GM12878 (cell line): ENCODE measurements at regions not wholly inside any gene's neighbourhood (a gene's known extent, or its start where the extent isn't known, plus 50 kb on each side); places are given as distances from the start of the nearest gene placed in this dataset.

Source experiments
- ATAC-seq: fragments of 200-7000 bp; cut with Tn5 transposase; 3 replicates; pipeline ENCODE4 v1.9.1; 2020; ENCODE audit warnings: mild to moderate bottlenecking, moderate library complexity
- BruUV-seq: library from RNA; stranded (reverse); fragments of 400-500 nt; replicated peaks from 2 replicates; lab custom pipeline; 2021; lab: Mats Ljungman, UMichigan
- CTCF ChIA-PET: fragments of 300-600 bp; sonication (Branson Sonifier 250); formaldehyde crosslinking; extraction: SDS; loops from one replicate; lab custom pipeline; 2021; ENCODE audit warnings: inconsistent platforms; lab: Yijun Ruan, JAX
- POLR2A ChIA-PET: fragments of 350-600 bp; formaldehyde crosslinking; extraction: SDS; loops from one replicate; lab custom pipeline; 2021; ENCODE audit warnings: inconsistent platforms; lab: Charles Lee
- RAD21 ChIA-PET: fragments of 300-600 bp; sonication (Branson Sonifier 250); formaldehyde crosslinking; loops from one replicate; lab custom pipeline; 2023; ENCODE audit warnings: antibody characterized with exemption; ENCODE audit not compliant: unreplicated experiment; lab: Charles Lee
- SMC1A ChIA-PET: fragments of 300-600 bp; sonication (Branson Sonifier 250); formaldehyde crosslinking; loops from one replicate; lab custom pipeline; 2023; ENCODE audit not compliant: unreplicated experiment, uncharacterized antibody; lab: Charles Lee
- DNase-seq: peaks from one replicate; pipeline ENCODE4 v3.0.0-alpha.2; 2011; ENCODE audit warnings: low read depth, low spot score
- FAIRE-seq: peaks from 3 replicates; lab custom pipeline; 2011; peaks lifted over from hg19 to GRCh38; lab: Jason Lieb, UNC
- H2AFZ ChIP-seq: 2 replicates; pipeline ENCODE4 v1.6.0; 2011; ENCODE audit warnings: low read depth, low read length, control low read depth; ENCODE audit not compliant: control insufficient read depth
- H3K27ac ChIP-seq: 2 replicates; pipeline ENCODE4 v1.5.1; 2011; ENCODE audit warnings: control low read depth; ENCODE audit not compliant: control insufficient read depth, insufficient read depth
- H3K27me3 ChIP-seq, 2 experiments: replicated peaks in 1 of 2; 2 replicates each; pipeline versions ENCODE4 v1.6.0 to v1.6.1; 2011; ENCODE audit warnings: low read length in 1 of 2; ENCODE audit not compliant: control insufficient read depth in 2 of 2, insufficient read depth in 2 of 2
- H3K36me3 ChIP-seq, 2 experiments: 2 replicates each; pipeline ENCODE4 v1.5.1; 2011; ENCODE audit warnings: low read length in 1 of 2; ENCODE audit not compliant: control insufficient read depth in 2 of 2, insufficient read depth in 2 of 2
- H3K4me1 ChIP-seq: 2 replicates; pipeline ENCODE4 v1.6.1; 2011; ENCODE audit warnings: mild to moderate bottlenecking, low read length, moderate library complexity, mixed read lengths; ENCODE audit not compliant: control insufficient read depth, insufficient read depth
- H3K4me2 ChIP-seq: 2 replicates; pipeline ENCODE4 v1.6.0; 2011; ENCODE audit warnings: control low read depth; ENCODE audit not compliant: control insufficient read depth, insufficient read depth
- H3K4me3 ChIP-seq: fragments of 200-600 bp; sonication (generic); 2 replicates; pipeline ENCODE4 v1.5.1; 2016
- H3K79me2 ChIP-seq: 2 replicates; pipeline ENCODE4 v1.6.0; 2011; ENCODE audit warnings: low read length; ENCODE audit not compliant: control insufficient read depth, insufficient read depth
- H3K9ac ChIP-seq: 2 replicates; pipeline ENCODE4 v1.8.0; 2011; ENCODE audit warnings: low read length, control low read depth, mixed read lengths; ENCODE audit not compliant: control insufficient read depth, insufficient read depth
- H3K9me3 ChIP-seq: replicated peaks from 3 replicates; pipeline ENCODE4 v1.5.1; 2011; ENCODE audit warnings: mild to moderate bottlenecking, low read length; ENCODE audit not compliant: control insufficient read depth, insufficient read depth
- H4K20me1 ChIP-seq: 2 replicates; pipeline ENCODE4 v1.6.0; 2011; ENCODE audit not compliant: control insufficient read depth, insufficient read depth
- CBX3 ChIP-seq: fragments of 200-600 bp; sonication (generic); IDR thresholded peaks from 2 replicates; pipeline ENCODE4 v1.6.1; 2016; ENCODE audit warnings: low read depth, borderline replicate concordance
- CHD1 ChIP-seq: IDR thresholded peaks from 2 replicates; pipeline ENCODE4 v1.6.1; 2012; ENCODE audit warnings: low read depth, low read length, improper control_type of control experiment
- ESRRA ChIP-seq: IDR thresholded peaks from 2 replicates; pipeline ENCODE4 v1.6.1; 2012; ENCODE audit warnings: mild to moderate bottlenecking, low read length, improper control_type of control experiment
- HCFC1 ChIP-seq: fragments of 150-350 bp; IDR thresholded peaks from 2 replicates; pipeline ENCODE4 v1.6.1; 2014; ENCODE audit warnings: low read length
- ZNF217 ChIP-seq: fragments of 450-650 bp; IDR thresholded peaks from 2 replicates; pipeline ENCODE4 v1.6.1; 2017; ENCODE audit warnings: antibody characterized with exemption, mild to moderate bottlenecking
- WGBS: methylation state at CpG from one replicate; pipeline ENCODE4 v1.1.6; 2016; ENCODE audit warnings: low lambda C conversion rate; ENCODE audit not compliant: insufficient replicate concordance, insufficient coverage; ENCODE audit errors: missing lambda C conversion rate; 5-methylcytosine and 5-hydroxymethylcytosine counted together
- in situ Hi-C: fragments of 300-500 bp; cut with MboI; formaldehyde crosslinking; loops from 9 replicates; pipeline ENCODE4 v1.14.3; 2018; ENCODE audit warnings: mixed read lengths
- intact Hi-C: fragments of 100-400 bp; cut with micrococcal nuclease; formaldehyde crosslinking; loops from one replicate; pipeline ENCODE4 v1.14.2; 2022; ENCODE audit not compliant: unreplicated experiment
- TF ChIP-seq, protein P1 (sequence below): fragments of 450-650 bp; IDR thresholded peaks from 2 replicates; pipeline ENCODE4 v1.6.1; 2018; ENCODE audit warnings: mild to moderate bottlenecking, low read depth, moderate library complexity; ENCODE audit not compliant: partially characterized antibody
- TF ChIP-seq, protein P2 (sequence below): IDR thresholded peaks from 2 replicates; pipeline ENCODE4 v1.6.1; 2011; ENCODE audit warnings: mild to moderate bottlenecking, low read depth, low read length, moderate library complexity; ENCODE audit not compliant: insufficient replicate concordance
- TF ChIP-seq, protein P3 (sequence below): fragments of 450-650 bp; IDR thresholded peaks from 2 replicates; pipeline ENCODE4 v1.6.1; 2016; ENCODE audit warnings: mild to moderate bottlenecking
- TF ChIP-seq, protein P4 (sequence below): fragments of 450-650 bp; IDR thresholded peaks from 2 replicates; pipeline ENCODE4 v1.6.1; 2017; ENCODE audit warnings: mild to moderate bottlenecking, low read depth, inconsistent platforms; ENCODE audit not compliant: poor library complexity, severe bottlenecking

DNA sequence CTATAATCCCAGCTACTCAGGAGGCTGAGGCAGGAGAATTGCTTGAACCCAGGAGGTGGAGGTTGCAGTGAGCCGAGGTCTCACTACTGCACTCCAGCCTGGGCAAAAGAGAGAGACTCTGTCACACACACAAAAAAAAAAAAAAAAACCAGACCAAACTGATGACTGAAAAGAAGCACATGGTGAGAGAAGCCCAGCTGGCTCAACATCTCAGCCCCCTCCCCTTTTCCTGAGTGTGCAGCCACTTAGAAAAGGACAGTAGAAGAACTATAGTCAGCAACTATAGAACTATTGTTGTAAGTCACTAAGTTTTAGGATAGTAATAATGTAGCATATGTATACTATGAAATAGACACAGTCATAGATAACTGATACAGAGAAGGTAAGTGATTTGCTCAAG is 87.2 kb upstream of the RALGPS2 start:
- SMC1A ChIA-PET, result interaction anchor here (1.1 kb wide), 1 partner anchor 113 kb away, joined by 3 read pairs; no protein-coding TSS in a partner anchor
- H3K27ac ChIP-seq, result no peak overlapping the region
- H3K36me3 ChIP-seq, result no peaks in the 10 kb centered on the region
- BruUV-seq, result no TSS peak
- in situ Hi-C loops (no loop called here), intact Hi-C loops (no loop called here)
- no peaks in the 10 kb centered on the region for H3K4me1 ChIP-seq
- no peaks in the 10 kb centered on the region for H3K27me3 ChIP-seq
- no peaks in the 10 kb centered on the region for H4K20me1 ChIP-seq
- H3K9me3 ChIP-seq, result no peaks in the 10 kb centered on the region
- no peaks in the 10 kb centered on the region for H3K79me2 ChIP-seq
- H2AFZ ChIP-seq, result no peak overlapping the region
- no peak overlapping the region for H3K9ac ChIP-seq
- POLR2A ChIA-PET, result no interaction called here
- RAD21 ChIA-PET, result no interaction called here
- FAIRE-seq, result no peak
- CTCF ChIA-PET, result interaction anchor here (1.0 to 2.2 kb wide), 3 partner anchors 11 to 26 kb away, joined by 3 to 5 read pairs (median 4); no protein-coding TSS in a partner anchor
- no peak for DNase-seq
- 91% methylated on average over 1 of the region's 1 CpG for WGBS
- TF ChIP-seq CHD1, result no peak
- TF ChIP-seq, protein P1, sequence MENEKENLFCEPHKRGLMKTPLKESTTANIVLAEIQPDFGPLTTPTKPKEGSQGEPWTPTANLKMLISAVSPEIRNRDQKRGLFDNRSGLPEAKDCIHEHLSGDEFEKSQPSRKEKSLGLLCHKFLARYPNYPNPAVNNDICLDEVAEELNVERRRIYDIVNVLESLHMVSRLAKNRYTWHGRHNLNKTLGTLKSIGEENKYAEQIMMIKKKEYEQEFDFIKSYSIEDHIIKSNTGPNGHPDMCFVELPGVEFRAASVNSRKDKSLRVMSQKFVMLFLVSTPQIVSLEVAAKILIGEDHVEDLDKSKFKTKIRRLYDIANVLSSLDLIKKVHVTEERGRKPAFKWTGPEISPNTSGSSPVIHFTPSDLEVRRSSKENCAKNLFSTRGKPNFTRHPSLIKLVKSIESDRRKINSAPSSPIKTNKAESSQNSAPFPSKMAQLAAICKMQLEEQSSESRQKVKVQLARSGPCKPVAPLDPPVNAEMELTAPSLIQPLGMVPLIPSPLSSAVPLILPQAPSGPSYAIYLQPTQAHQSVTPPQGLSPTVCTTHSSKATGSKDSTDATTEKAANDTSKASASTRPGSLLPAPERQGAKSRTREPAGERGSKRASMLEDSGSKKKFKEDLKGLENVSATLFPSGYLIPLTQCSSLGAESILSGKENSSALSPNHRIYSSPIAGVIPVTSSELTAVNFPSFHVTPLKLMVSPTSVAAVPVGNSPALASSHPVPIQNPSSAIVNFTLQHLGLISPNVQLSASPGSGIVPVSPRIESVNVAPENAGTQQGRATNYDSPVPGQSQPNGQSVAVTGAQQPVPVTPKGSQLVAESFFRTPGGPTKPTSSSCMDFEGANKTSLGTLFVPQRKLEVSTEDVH, result no peak
- H3K4me2 ChIP-seq, result no peak overlapping the region
- H3K4me3 ChIP-seq, result no peak overlapping the region
- no peak for ATAC-seq

DNA sequence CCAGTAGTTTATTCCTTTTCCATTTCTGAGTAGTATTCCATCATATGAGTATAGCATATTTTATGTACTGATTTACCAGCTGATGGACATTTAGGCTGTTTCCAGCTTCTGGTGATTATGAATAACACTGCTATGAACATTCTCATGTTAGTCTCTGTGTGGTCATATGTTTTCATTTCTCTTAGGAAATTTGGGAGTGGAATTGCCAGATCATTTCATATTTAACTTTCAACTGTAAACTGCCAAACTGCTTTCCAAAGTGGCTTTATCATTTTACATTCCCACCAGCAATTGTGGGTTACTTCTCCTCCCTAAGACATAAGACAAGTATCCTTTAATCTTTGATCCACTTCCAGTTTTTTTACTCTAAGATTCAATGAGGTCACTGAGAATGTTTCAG is 85.7 kb upstream of the RALGPS2 start:
- no peaks in the 10 kb centered on the region for H3K27me3 ChIP-seq
- no peak overlapping the region for H3K4me2 ChIP-seq
- H2AFZ ChIP-seq, result no peak overlapping the region
- FAIRE-seq (no peak), ATAC-seq (no peak), DNase-seq (no peak)
- H3K9ac ChIP-seq, result no peak overlapping the region
- H3K27ac ChIP-seq, result no peak overlapping the region
- POLR2A ChIA-PET, result no interaction called here
- no peaks in the 10 kb centered on the region for H3K79me2 ChIP-seq
- no TSS peak for BruUV-seq
- H3K4me3 ChIP-seq, result no peak overlapping the region
- H3K36me3 ChIP-seq, result no peaks in the 10 kb centered on the region
- H4K20me1 ChIP-seq, result no peaks in the 10 kb centered on the region
- TF ChIP-seq HCFC1, result no peak
- no peak for TF ChIP-seq CBX3
- TF ChIP-seq, protein P2, sequence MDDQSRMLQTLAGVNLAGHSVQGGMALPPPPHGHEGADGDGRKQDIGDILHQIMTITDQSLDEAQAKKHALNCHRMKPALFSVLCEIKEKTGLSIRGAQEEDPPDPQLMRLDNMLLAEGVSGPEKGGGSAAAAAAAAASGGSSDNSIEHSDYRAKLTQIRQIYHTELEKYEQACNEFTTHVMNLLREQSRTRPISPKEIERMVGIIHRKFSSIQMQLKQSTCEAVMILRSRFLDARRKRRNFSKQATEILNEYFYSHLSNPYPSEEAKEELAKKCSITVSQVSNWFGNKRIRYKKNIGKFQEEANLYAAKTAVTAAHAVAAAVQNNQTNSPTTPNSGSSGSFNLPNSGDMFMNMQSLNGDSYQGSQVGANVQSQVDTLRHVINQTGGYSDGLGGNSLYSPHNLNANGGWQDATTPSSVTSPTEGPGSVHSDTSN, result no peak
- TF ChIP-seq, protein P3, sequence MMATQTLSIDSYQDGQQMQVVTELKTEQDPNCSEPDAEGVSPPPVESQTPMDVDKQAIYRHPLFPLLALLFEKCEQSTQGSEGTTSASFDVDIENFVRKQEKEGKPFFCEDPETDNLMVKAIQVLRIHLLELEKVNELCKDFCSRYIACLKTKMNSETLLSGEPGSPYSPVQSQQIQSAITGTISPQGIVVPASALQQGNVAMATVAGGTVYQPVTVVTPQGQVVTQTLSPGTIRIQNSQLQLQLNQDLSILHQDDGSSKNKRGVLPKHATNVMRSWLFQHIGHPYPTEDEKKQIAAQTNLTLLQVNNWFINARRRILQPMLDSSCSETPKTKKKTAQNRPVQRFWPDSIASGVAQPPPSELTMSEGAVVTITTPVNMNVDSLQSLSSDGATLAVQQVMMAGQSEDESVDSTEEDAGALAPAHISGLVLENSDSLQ, result no peak
- no peak for TF ChIP-seq ESRRA
- TF ChIP-seq, protein P4, sequence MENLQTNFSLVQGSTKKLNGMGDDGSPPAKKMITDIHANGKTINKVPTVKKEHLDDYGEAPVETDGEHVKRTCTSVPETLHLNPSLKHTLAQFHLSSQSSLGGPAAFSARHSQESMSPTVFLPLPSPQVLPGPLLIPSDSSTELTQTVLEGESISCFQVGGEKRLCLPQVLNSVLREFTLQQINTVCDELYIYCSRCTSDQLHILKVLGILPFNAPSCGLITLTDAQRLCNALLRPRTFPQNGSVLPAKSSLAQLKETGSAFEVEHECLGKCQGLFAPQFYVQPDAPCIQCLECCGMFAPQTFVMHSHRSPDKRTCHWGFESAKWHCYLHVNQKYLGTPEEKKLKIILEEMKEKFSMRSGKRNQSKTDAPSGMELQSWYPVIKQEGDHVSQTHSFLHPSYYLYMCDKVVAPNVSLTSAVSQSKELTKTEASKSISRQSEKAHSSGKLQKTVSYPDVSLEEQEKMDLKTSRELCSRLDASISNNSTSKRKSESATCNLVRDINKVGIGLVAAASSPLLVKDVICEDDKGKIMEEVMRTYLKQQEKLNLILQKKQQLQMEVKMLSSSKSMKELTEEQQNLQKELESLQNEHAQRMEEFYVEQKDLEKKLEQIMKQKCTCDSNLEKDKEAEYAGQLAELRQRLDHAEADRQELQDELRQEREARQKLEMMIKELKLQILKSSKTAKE, result no peak
- no peak for TF ChIP-seq ZNF217
- RAD21 ChIA-PET, result no interaction called here
- CTCF ChIA-PET, result interaction anchor here (0.6 to 2.2 kb wide), 3 partner anchors 16 to 137 kb away, joined by 3 to 5 read pairs (median 4); no protein-coding TSS in a partner anchor
- H3K4me1 ChIP-seq, result no peaks in the 10 kb centered on the region
- intact Hi-C loops, result no loop called here
- SMC1A ChIA-PET, result interaction anchor here (1.2 kb wide), 1 partner anchor 40 kb away, joined by 3 read pairs; no protein-coding TSS in a partner anchor
- no peaks in the 10 kb centered on the region for H3K9me3 ChIP-seq
- in situ Hi-C loops, result no loop called here
